22Rv1 (cell line): ENCODE measurements at regions not wholly inside any gene's neighbourhood (a gene's known extent, or its start where the extent isn't known, plus 50 kb on each side); places are given as distances from the start of the nearest gene placed in this dataset.

Experiments used
- H3K27ac ChIP-seq: fragments of 450-650 bp; 2 replicates; pipeline ENCODE4 v1.5.1; 2017
- ZFX ChIP-seq: fragments of 450-650 bp; IDR thresholded peaks from 2 replicates; pipeline ENCODE4 v1.6.1; 2017; ENCODE audit warnings: antibody characterized with exemption, borderline replicate concordance
- TF ChIP-seq, protein P1 (sequence below): fragments of 450-650 bp; IDR thresholded peaks from 2 replicates; pipeline ENCODE4 v1.5.1; 2017; ENCODE audit warnings: mild to moderate bottlenecking

- no peak overlapping the region for H3K27ac ChIP-seq
- TF ChIP-seq, protein P1, sequence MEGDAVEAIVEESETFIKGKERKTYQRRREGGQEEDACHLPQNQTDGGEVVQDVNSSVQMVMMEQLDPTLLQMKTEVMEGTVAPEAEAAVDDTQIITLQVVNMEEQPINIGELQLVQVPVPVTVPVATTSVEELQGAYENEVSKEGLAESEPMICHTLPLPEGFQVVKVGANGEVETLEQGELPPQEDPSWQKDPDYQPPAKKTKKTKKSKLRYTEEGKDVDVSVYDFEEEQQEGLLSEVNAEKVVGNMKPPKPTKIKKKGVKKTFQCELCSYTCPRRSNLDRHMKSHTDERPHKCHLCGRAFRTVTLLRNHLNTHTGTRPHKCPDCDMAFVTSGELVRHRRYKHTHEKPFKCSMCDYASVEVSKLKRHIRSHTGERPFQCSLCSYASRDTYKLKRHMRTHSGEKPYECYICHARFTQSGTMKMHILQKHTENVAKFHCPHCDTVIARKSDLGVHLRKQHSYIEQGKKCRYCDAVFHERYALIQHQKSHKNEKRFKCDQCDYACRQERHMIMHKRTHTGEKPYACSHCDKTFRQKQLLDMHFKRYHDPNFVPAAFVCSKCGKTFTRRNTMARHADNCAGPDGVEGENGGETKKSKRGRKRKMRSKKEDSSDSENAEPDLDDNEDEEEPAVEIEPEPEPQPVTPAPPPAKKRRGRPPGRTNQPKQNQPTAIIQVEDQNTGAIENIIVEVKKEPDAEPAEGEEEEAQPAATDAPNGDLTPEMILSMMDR = no peak
These were observed 967.0 kb upstream of the NRXN1 start for GRCh38 chr2:51998890-51999289.

DNA sequence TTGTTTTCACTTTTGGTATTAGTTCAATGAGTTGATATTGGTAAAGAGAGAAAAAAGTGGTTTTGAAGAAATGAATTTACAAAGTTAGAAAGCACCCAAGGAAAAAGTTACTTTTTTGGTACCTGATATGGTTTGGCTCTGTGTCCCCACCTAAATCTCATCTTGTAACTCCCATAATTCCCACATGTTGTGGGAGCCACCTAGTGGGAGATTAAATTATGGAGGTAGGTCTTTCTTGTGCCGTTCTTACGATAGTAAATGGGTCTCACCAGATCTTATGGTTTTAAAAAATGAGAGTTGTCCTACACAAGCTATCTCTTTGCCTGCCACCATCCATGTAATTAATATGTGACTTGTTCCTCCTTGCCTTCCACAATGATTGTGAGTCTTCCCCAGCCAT, 965.6 kb upstream of the NRXN1 start:
- TF ChIP-seq ZFX = no peak
- TF ChIP-seq, protein P1 = peak; percentile 17
- H3K27ac ChIP-seq = no peak overlapping the region

DNA sequence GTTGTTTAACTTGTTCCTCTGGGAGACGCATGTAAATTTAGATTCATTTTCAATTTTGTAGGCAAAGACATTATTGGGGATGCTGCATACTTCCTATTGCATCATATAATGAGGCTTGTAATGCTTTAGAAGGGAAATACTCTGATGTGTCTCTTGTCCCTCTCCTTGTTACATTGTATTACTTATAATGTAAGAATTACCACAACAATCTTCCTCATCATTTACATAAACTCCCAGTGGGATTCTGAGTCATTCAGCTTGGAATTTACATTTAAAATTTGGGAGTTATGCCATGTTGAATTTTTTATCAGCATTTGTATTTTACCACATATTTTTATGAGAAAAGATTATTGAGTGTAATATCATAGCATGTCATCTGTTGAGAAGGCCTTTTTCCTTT, 963.4 kb upstream of the NRXN1 start:
- no peak overlapping the region for H3K27ac ChIP-seq

GRCh38 chr2:51994123-51994763, 962.3 kb upstream of the NRXN1 start:
- H3K27ac ChIP-seq = no peak overlapping the region
- TF ChIP-seq, protein P1 = no peak
- no peak for TF ChIP-seq ZFX

More for the DNA sequence above, 963.4 kb upstream of the NRXN1 start:
- no peak for TF ChIP-seq ZFX
- TF ChIP-seq, protein P1 = no peak

DNA sequence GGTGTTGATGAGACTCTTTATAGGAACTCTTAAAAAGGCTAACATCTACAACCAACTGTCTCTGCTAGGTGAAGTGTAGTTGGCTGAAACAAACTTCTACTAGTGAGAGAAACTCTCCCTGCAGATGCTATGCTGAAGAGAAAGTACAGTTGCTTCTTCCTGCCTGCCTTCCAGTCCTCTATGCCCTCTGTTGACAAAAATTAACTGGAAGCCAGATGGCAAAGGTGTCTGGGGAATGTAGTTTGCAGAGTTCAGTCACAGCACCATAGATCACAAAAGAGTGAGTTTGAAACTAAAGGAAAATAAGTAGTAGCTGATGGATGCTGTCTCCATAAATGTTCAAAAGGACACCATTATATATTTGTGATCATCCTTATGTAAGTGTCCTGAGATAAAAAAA, 958.8 kb upstream of the NRXN1 start:
- H3K27ac ChIP-seq = no peak overlapping the region
- no peak for TF ChIP-seq ZFX
- TF ChIP-seq, protein P1 = no peak

GRCh38 chr2:51986101-51986500, 954.2 kb upstream of the NRXN1 start:
- TF ChIP-seq, protein P1 = no peak
- TF ChIP-seq ZFX = no peak
- no peak overlapping the region for H3K27ac ChIP-seq

DNA sequence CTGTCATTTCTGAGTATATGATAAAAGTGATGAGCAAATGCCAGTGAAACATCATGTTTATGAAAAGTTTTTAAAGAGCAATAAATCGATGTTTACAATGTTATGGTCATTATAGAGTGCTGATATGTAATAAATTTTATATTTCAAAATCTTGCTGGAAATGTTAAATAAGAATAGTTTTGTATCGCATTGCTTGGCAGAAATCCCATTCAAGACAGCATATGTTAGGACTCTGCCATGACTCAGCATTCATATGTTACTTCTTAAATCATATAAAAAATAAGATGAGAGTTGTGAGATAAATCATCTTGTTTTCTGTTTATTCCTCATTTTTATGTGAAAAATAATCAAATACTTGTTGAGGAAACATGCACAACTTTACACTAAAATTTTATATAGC, 949.9 kb upstream of the NRXN1 start:
- TF ChIP-seq, protein P1 = no peak
- TF ChIP-seq ZFX = no peak
- no peak overlapping the region for H3K27ac ChIP-seq
